HL-60 (cell line): ENCODE measurements at regions not wholly inside any gene's neighbourhood (a gene's known extent, or its start where the extent isn't known, plus 50 kb on each side); places are given as distances from the start of the nearest gene placed in this dataset.

Source experiments
- DNase-seq, 2 experiments: peaks; one replicate each; pipeline ENCODE4 v3.0.0-alpha.2; 2010 to 2020; ENCODE audit warnings: low read depth in 1 of 2, low spot score in 1 of 2
- H3K27ac ChIP-seq: fragments of 250-450 bp; sonication (Bioruptor Pico); replicated peaks from 2 replicates; pipeline ENCODE4 v1.5.1; 2020; ENCODE audit warnings: mild to moderate bottlenecking, moderate library complexity
- H3K27me3 ChIP-seq: fragments of 250-450 bp; sonication (Bioruptor Pico); 2 replicates; pipeline ENCODE4 v1.5.1; 2021; ENCODE audit warnings: mild to moderate bottlenecking, moderate library complexity; ENCODE audit not compliant: insufficient read depth, poor library complexity, severe bottlenecking
- H3K4me3 ChIP-seq: replicated peaks from 2 replicates; pipeline ENCODE4 v1.5.1; 2011; ENCODE audit warnings: mild to moderate bottlenecking, control low read depth, low read length; ENCODE audit not compliant: insufficient read depth
- CTCF ChIP-seq: IDR thresholded peaks from one replicate; pipeline ENCODE4 v1.5.1; 2011; ENCODE audit warnings: low read length, control low read depth, inconsistent platforms; ENCODE audit not compliant: insufficient read depth
- GABPA ChIP-seq: IDR thresholded peaks from 2 replicates; pipeline ENCODE4 v1.6.1; 2012; ENCODE audit warnings: low read depth
- POLR2AphosphoS5 ChIP-seq: IDR thresholded peaks from 2 replicates; pipeline ENCODE4 v1.6.1; 2012; ENCODE audit warnings: low read depth
- REST ChIP-seq: IDR thresholded peaks from 2 replicates; pipeline ENCODE4 v1.6.1; 2012; ENCODE audit warnings: low read depth; ENCODE audit not compliant: insufficient replicate concordance
- SPI1 ChIP-seq: IDR thresholded peaks from 2 replicates; pipeline ENCODE4 v1.6.1; 2012; ENCODE audit warnings: low read depth, mild to moderate bottlenecking, borderline replicate concordance

GRCh38 chr7:130875-131780 is 61.2 kb upstream of the FAM20C start:
- no peak overlapping the region for H3K27ac ChIP-seq
- TF ChIP-seq GABPA, result no peak
- TF ChIP-seq CTCF, result no peak
- no peak for TF ChIP-seq REST
- no peak for TF ChIP-seq SPI1
- no peak for TF ChIP-seq POLR2AphosphoS5
- no peak overlapping the region for H3K4me3 ChIP-seq
- no peak for DNase-seq
- H3K27me3 ChIP-seq, result no peaks in the 10 kb centered on the region

GRCh38 chr7:131781-132482 is 60.4 kb upstream of the FAM20C start:
- Histone ChIP-seq H3K27me3 (no peaks in the 10 kb centered on the region), H3K27ac (no peak overlapping the region), H3K4me3 (no peak overlapping the region)
- TF ChIP-seq SPI1 (peak; percentile 27; the same call in 1 of the 2 replicates), GABPA (no peak)
- DNase-seq, result peak in 1 of 2 experiments; percentile 32

GRCh38 chr7:132899-133298 is 59.5 kb upstream of the FAM20C start:
- H3K27ac ChIP-seq, result no peak overlapping the region
- no peak for TF ChIP-seq POLR2AphosphoS5
- TF ChIP-seq GABPA, result no peak
- TF ChIP-seq REST, result no peak
- TF ChIP-seq CTCF, result no peak
- TF ChIP-seq SPI1, result no peak
- no peak overlapping the region for H3K4me3 ChIP-seq
- no peak for DNase-seq
- H3K27me3 ChIP-seq, result no peaks in the 10 kb centered on the region

- DNase-seq, result peak in 1 of 2 experiments; percentile 48
- Histone ChIP-seq H3K4me3 (no peak overlapping the region), H3K27ac (no peak overlapping the region), H3K27me3 (no peaks in the 10 kb centered on the region)
- TF ChIP-seq SPI1, result no peak
- no peak for TF ChIP-seq CTCF
- no peak for TF ChIP-seq REST
- no peak for TF ChIP-seq GABPA
- TF ChIP-seq POLR2AphosphoS5, result no peak
These were observed 58.9 kb upstream of the FAM20C start for GRCh38 chr7:133470-133869.
